SK-N-SH treated with all-trans-retinoic acid at 6 μM for 48 hours (cell line): ENCODE measurements at regions not wholly inside any gene's neighbourhood (a gene's known extent, or its start where the extent isn't known, plus 50 kb on each side); places are given as distances from the start of the nearest gene placed in this dataset.

Source experiments
- ATAC-seq: fragments of 200-7000 bp; cut with Tn5 transposase; 3 replicates; pipeline ENCODE4 v1.9.1; 2020; ENCODE audit warnings: mild to moderate bottlenecking, moderate library complexity
- ARNTL ChIP-seq: fragments of 450-650 bp; formaldehyde crosslinking; IDR thresholded peaks from 2 replicates; pipeline ENCODE4 v1.5.0; 2020; ENCODE audit warnings: low read depth, mild to moderate bottlenecking, moderate library complexity, borderline replicate concordance
- BACH2 ChIP-seq: fragments of 250-450 bp; sonication (Bioruptor Pico); IDR thresholded peaks from 2 replicates; pipeline ENCODE4 v1.9.0; 2021; ENCODE audit warnings: mild to moderate bottlenecking, borderline replicate concordance
- CSDC2 ChIP-seq: fragments of 250-450 bp; sonication (Bioruptor Pico); IDR thresholded peaks from 2 replicates; pipeline ENCODE4 v1.5.0; 2020; ENCODE audit warnings: mild to moderate bottlenecking, moderate library complexity
- ESRRG ChIP-seq: fragments of 250-450 bp; sonication (Bioruptor Pico); IDR thresholded peaks from 2 replicates; pipeline ENCODE4 v1.6.1; 2021; ENCODE audit warnings: mild to moderate bottlenecking
- GLIS3 ChIP-seq: fragments of 250-450 bp; sonication (Bioruptor Pico); IDR thresholded peaks from 2 replicates; pipeline ENCODE4 v1.5.0; 2020; ENCODE audit warnings: mild to moderate bottlenecking, moderate library complexity
- PPARA ChIP-seq: fragments of 250-450 bp; sonication (Bioruptor Pico); IDR thresholded peaks from 2 replicates; pipeline ENCODE4 v1.5.0; 2020; ENCODE audit warnings: mild to moderate bottlenecking, borderline replicate concordance
- SNAI2 ChIP-seq: fragments of 250-450 bp; sonication (Bioruptor Pico); IDR thresholded peaks from 2 replicates; pipeline ENCODE4 v1.5.0; 2020; ENCODE audit warnings: mild to moderate bottlenecking, moderate library complexity
- TCF4 ChIP-seq: fragments of 250-450 bp; sonication (Bioruptor Pico); IDR thresholded peaks from 2 replicates; pipeline ENCODE4 v1.8.0; 2021; ENCODE audit warnings: mild to moderate bottlenecking, moderate library complexity, borderline replicate concordance
- TOX ChIP-seq: fragments of 250-450 bp; sonication (Bioruptor Pico); IDR thresholded peaks from 2 replicates; pipeline ENCODE4 v1.8.0; 2021; ENCODE audit warnings: mild to moderate bottlenecking, moderate library complexity, borderline replicate concordance
- ZC3H10 ChIP-seq: fragments of 250-450 bp; sonication (Bioruptor Pico); IDR thresholded peaks from 2 replicates; pipeline ENCODE4 v1.5.1; 2021; ENCODE audit warnings: mild to moderate bottlenecking, moderate library complexity
- ZFP30 ChIP-seq: fragments of 450-650 bp; formaldehyde crosslinking; IDR thresholded peaks from 2 replicates; pipeline ENCODE4 v1.5.0; 2022; ENCODE audit warnings: mild to moderate bottlenecking, moderate library complexity
- ZNF565 ChIP-seq: fragments of 450-650 bp; formaldehyde crosslinking; conservative IDR thresholded peaks from 2 replicates; pipeline ENCODE4 v1.5.0; 2020; ENCODE audit warnings: low read depth, mild to moderate bottlenecking, moderate library complexity
- ZNF70 ChIP-seq: fragments of 450-650 bp; formaldehyde crosslinking; IDR thresholded peaks from 2 replicates; pipeline ENCODE4 v1.5.0; 2020; ENCODE audit warnings: mild to moderate bottlenecking, moderate library complexity
- ZNF8 ChIP-seq: fragments of 450-650 bp; formaldehyde crosslinking; IDR thresholded peaks from 2 replicates; pipeline ENCODE4 v1.5.0; 2020; ENCODE audit warnings: mild to moderate bottlenecking, moderate library complexity
- TF ChIP-seq, protein P1 (sequence below): fragments of 250-450 bp; sonication (Bioruptor Pico); IDR thresholded peaks from 2 replicates; pipeline ENCODE4 v1.5.0; 2020; ENCODE audit warnings: mild to moderate bottlenecking, moderate library complexity
- TF ChIP-seq, protein P2 (sequence below): fragments of 250-450 bp; sonication (Bioruptor Pico); IDR thresholded peaks from 2 replicates; pipeline ENCODE4 v1.5.1; 2021; ENCODE audit warnings: mild to moderate bottlenecking, moderate library complexity
- TF ChIP-seq, protein P3 (sequence below): fragments of 250-450 bp; sonication (Bioruptor Pico); IDR thresholded peaks from 2 replicates; pipeline ENCODE4 v1.8.0; 2021; ENCODE audit warnings: low read depth, mild to moderate bottlenecking, moderate library complexity, borderline replicate concordance
- TF ChIP-seq, protein P4 (sequence below): fragments of 250-450 bp; sonication (Bioruptor Pico); IDR thresholded peaks from 2 replicates; pipeline ENCODE4 v1.8.0; 2020; ENCODE audit warnings: mild to moderate bottlenecking, moderate library complexity, borderline replicate concordance
- TF ChIP-seq, protein P5 (sequence below): fragments of 250-450 bp; sonication (Bioruptor Pico); IDR thresholded peaks from 2 replicates; pipeline ENCODE4 v1.5.1; 2020; ENCODE audit warnings: low read depth, mild to moderate bottlenecking, moderate library complexity

DNA sequence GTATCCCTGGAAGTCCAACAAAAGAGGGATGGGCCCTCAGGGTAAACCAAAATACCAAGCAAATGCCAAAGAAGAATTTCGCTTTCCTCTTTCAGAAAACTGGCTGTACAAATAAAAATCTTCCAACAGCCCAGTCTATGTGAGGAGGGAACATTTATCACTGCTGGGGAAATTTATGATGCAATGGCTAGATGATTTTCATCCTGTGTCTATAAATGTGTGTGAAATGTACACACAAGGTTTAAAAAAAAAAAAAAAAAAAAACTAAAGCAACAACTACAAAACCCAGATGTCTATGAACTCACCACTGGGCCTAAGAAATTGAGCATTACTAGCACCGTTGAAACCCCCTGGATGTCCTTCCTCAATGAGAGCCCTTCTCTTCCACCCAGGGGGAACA is 68.7 kb upstream of the SLC4A11 start (continued):
- TF ChIP-seq, protein P1, sequence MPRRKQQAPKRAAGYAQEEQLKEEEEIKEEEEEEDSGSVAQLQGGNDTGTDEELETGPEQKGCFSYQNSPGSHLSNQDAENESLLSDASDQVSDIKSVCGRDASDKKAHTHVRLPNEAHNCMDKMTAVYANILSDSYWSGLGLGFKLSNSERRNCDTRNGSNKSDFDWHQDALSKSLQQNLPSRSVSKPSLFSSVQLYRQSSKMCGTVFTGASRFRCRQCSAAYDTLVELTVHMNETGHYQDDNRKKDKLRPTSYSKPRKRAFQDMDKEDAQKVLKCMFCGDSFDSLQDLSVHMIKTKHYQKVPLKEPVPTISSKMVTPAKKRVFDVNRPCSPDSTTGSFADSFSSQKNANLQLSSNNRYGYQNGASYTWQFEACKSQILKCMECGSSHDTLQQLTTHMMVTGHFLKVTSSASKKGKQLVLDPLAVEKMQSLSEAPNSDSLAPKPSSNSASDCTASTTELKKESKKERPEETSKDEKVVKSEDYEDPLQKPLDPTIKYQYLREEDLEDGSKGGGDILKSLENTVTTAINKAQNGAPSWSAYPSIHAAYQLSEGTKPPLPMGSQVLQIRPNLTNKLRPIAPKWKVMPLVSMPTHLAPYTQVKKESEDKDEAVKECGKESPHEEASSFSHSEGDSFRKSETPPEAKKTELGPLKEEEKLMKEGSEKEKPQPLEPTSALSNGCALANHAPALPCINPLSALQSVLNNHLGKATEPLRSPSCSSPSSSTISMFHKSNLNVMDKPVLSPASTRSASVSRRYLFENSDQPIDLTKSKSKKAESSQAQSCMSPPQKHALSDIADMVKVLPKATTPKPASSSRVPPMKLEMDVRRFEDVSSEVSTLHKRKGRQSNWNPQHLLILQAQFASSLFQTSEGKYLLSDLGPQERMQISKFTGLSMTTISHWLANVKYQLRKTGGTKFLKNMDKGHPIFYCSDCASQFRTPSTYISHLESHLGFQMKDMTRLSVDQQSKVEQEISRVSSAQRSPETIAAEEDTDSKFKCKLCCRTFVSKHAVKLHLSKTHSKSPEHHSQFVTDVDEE (CRISPR knock-in tag): no peak
- TF ChIP-seq BACH2 (CRISPR knock-in tag): no peak

DNA sequence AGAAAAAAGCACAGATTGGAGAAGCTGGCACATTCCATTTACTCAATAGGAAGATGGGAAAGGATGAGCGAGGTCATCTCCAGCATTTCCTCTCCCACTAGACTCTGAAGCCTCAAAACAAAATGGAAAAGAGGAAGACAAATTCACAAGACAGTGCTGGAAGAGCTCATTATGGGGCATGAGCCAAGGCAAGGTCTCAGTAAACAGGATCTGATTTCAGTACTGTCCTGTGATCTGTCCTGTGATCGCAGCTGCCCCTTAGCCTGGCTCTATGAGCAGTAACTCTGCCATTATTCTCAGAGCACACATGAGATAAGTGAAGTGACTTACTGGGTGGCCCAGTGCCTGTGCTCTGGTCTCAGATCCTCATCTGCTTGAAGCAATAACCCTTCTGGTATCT is 68.1 kb upstream of the SLC4A11 start:
- no peak for TF ChIP-seq TOX (CRISPR knock-in tag)
- TF ChIP-seq, protein P2, sequence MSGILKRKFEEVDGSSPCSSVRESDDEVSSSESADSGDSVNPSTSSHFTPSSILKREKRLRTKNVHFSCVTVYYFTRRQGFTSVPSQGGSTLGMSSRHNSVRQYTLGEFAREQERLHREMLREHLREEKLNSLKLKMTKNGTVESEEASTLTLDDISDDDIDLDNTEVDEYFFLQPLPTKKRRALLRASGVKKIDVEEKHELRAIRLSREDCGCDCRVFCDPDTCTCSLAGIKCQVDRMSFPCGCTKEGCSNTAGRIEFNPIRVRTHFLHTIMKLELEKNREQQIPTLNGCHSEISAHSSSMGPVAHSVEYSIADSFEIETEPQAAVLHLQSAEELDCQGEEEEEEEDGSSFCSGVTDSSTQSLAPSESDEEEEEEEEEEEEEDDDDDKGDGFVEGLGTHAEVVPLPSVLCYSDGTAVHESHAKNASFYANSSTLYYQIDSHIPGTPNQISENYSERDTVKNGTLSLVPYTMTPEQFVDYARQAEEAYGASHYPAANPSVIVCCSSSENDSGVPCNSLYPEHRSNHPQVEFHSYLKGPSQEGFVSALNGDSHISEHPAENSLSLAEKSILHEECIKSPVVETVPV: no peak
- TF ChIP-seq TCF4: no peak
- TF ChIP-seq, protein P3, sequence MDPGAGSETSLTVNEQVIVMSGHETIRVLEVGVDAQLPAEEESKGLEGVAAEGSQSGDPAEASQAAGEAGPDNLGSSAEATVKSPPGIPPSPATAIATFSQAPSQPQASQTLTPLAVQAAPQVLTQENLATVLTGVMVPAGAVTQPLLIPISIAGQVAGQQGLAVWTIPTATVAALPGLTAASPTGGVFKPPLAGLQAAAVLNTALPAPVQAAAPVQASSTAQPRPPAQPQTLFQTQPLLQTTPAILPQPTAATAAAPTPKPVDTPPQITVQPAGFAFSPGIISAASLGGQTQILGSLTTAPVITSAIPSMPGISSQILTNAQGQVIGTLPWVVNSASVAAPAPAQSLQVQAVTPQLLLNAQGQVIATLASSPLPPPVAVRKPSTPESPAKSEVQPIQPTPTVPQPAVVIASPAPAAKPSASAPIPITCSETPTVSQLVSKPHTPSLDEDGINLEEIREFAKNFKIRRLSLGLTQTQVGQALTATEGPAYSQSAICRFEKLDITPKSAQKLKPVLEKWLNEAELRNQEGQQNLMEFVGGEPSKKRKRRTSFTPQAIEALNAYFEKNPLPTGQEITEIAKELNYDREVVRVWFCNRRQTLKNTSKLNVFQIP: no peak
- TF ChIP-seq, protein P1 (CRISPR knock-in tag): no peak
- no peak for TF ChIP-seq BACH2 (CRISPR knock-in tag)
- TF ChIP-seq PPARA (CRISPR knock-in tag): no peak
- TF ChIP-seq CSDC2 (CRISPR knock-in tag): no peak
- no peak for TF ChIP-seq ZFP30 (CRISPR knock-in tag)
- no peak for TF ChIP-seq SNAI2
- TF ChIP-seq, protein P4, sequence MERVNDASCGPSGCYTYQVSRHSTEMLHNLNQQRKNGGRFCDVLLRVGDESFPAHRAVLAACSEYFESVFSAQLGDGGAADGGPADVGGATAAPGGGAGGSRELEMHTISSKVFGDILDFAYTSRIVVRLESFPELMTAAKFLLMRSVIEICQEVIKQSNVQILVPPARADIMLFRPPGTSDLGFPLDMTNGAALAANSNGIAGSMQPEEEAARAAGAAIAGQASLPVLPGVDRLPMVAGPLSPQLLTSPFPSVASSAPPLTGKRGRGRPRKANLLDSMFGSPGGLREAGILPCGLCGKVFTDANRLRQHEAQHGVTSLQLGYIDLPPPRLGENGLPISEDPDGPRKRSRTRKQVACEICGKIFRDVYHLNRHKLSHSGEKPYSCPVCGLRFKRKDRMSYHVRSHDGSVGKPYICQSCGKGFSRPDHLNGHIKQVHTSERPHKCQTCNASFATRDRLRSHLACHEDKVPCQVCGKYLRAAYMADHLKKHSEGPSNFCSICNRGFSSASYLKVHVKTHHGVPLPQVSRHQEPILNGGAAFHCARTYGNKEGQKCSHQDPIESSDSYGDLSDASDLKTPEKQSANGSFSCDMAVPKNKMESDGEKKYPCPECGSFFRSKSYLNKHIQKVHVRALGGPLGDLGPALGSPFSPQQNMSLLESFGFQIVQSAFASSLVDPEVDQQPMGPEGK (CRISPR knock-in tag): no peak
- no peak for TF ChIP-seq ZNF70 (CRISPR knock-in tag)
- no peak for TF ChIP-seq ZNF565
- TF ChIP-seq ARNTL (CRISPR knock-in tag): no peak
- TF ChIP-seq GLIS3: no peak
- no peak for TF ChIP-seq ESRRG (CRISPR knock-in tag)
- no peak for TF ChIP-seq ZC3H10 (CRISPR knock-in tag)
- no peak for ATAC-seq

DNA sequence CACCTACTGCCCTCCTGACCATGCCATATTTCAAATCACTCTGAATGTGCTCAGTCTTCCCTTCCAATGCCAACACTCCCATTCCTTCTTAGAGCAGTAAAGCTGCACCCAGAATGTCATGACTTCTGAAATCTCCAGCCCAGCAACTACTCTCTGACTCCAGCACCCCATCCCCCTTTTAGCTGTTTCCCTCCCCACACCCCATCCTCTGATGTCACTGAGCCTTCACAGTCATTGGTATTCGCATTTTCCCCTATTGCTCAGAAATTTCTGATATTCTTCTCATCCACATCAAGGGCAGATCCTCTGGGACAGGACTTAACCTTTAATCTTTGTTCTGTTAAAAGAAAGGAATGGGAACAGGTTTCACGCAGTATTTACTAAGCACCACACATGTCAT is 67.1 kb upstream of the SLC4A11 start:
- TF ChIP-seq, protein P5, sequence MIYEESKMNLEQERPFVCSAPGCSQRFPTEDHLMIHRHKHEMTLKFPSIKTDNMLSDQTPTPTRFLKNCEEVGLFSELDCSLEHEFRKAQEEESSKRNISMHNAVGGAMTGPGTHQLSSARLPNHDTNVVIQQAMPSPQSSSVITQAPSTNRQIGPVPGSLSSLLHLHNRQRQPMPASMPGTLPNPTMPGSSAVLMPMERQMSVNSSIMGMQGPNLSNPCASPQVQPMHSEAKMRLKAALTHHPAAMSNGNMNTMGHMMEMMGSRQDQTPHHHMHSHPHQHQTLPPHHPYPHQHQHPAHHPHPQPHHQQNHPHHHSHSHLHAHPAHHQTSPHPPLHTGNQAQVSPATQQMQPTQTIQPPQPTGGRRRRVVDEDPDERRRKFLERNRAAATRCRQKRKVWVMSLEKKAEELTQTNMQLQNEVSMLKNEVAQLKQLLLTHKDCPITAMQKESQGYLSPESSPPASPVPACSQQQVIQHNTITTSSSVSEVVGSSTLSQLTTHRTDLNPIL: no peak
- TF ChIP-seq TCF4: no peak
- TF ChIP-seq ZC3H10 (CRISPR knock-in tag): no peak
- no peak for TF ChIP-seq ESRRG (CRISPR knock-in tag)
- no peak for TF ChIP-seq PPARA (CRISPR knock-in tag)
- TF ChIP-seq, protein P2: no peak
- TF ChIP-seq ZNF8: no peak
- TF ChIP-seq CSDC2 (CRISPR knock-in tag): no peak
- no peak for TF ChIP-seq GLIS3
- no peak for ATAC-seq
